Liver (tissue), 3 donors: ENCODE measurements at regions not wholly inside any gene's neighbourhood (a gene's known extent, or its start where the extent isn't known, plus 50 kb on each side); places are given as distances from the start of the nearest gene placed in this dataset.

Experiments
- CTCF ChIP-seq: fragments of 150-350 bp; IDR thresholded peaks from 2 replicates; pipeline ENCODE4 v1.5.1; 2017; ENCODE audit warnings: improper control_type of control experiment, low read depth, low read length; ENCODE audit not compliant: missing input control
- JUND ChIP-seq, 2 donors: IDR thresholded peaks; 2 replicates each; pipeline ENCODE4 v1.6.1; 2016; ENCODE audit warnings: antibody characterized with exemption in 2 of 2
- RAD21 ChIP-seq, 2 donors: IDR thresholded peaks; 2 replicates each; pipeline ENCODE4 v1.6.1; 2016; ENCODE audit warnings: antibody characterized with exemption in 2 of 2, mild to moderate bottlenecking in 2 of 2
- donor health status: healthy.
- donor health status: healthy.

GRCh38 chr5:136527311-136527710 lies 162.0 kb upstream of the TRPC7 start:
- TF ChIP-seq CTCF: no peak
- TF ChIP-seq JUND (IDR thresholded peaks at IDR 0.05): no peak
- TF ChIP-seq RAD21 (IDR thresholded peaks at IDR 0.05): no peak
